DND-41 (cell line): ENCODE measurements at regions not wholly inside any gene's neighbourhood (a gene's known extent, or its start where the extent isn't known, plus 50 kb on each side); places are given as distances from the start of the nearest gene placed in this dataset.

Experiments used
- ATAC-seq: fragments of 200-7000 bp; cut with Tn5 transposase; 3 replicates; pipeline ENCODE4 v1.9.1; 2021; ENCODE audit warnings: low read depth; ENCODE audit not compliant: insufficient read depth
- DNase-seq: peaks from one replicate; pipeline ENCODE4 v3.0.0-alpha.2; 2020
- H2AFZ ChIP-seq: 2 replicates; pipeline ENCODE4 v1.6.0; 2012; ENCODE audit warnings: low read depth, low read length
- H3K27ac ChIP-seq: 2 replicates; pipeline ENCODE4 v1.5.1; 2012; ENCODE audit warnings: low read length, inconsistent platforms
- H3K27me3 ChIP-seq: fragments of 200-600 bp; sonication (generic); 2 replicates; pipeline ENCODE4 v1.6.0; 2012; ENCODE audit warnings: low read length, mild to moderate bottlenecking, inconsistent platforms; ENCODE audit not compliant: insufficient read depth, poor library complexity
- H3K36me3 ChIP-seq: 2 replicates; pipeline ENCODE4 v1.5.1; 2012; ENCODE audit warnings: low read length, inconsistent platforms; ENCODE audit not compliant: insufficient read depth
- H3K4me1 ChIP-seq: 2 replicates; pipeline ENCODE4 v1.5.1; 2012; ENCODE audit warnings: mild to moderate bottlenecking, low read length; ENCODE audit not compliant: insufficient read depth
- H3K4me2 ChIP-seq: 2 replicates; pipeline ENCODE4 v1.6.0; 2012; ENCODE audit warnings: mild to moderate bottlenecking, moderate library complexity, low read length, inconsistent platforms; ENCODE audit not compliant: insufficient read depth
- H3K4me3 ChIP-seq, 2 experiments: fragments of 200-600 bp in 1 of 2; shearing (Covaris generic) in 1 of 2; 2 replicates each; pipeline ENCODE4 v1.5.1; 2012 to 2016; ENCODE audit warnings: inconsistent platforms in 2 of 2, low read length in 2 of 2, mild to moderate bottlenecking in 2 of 2, low read depth in 1 of 2, moderate library complexity in 1 of 2
- H3K79me2 ChIP-seq: 2 replicates; pipeline ENCODE4 v1.6.0; 2012; ENCODE audit warnings: low read length, inconsistent platforms; ENCODE audit not compliant: insufficient read depth
- H3K9ac ChIP-seq: 2 replicates; pipeline ENCODE4 v1.6.0; 2012; ENCODE audit warnings: low read depth, mild to moderate bottlenecking, inconsistent platforms, low read length, moderate library complexity
- H3K9me3 ChIP-seq: 2 replicates; pipeline ENCODE4 v1.5.1; 2012; ENCODE audit warnings: low read length, moderate library complexity, mild to moderate bottlenecking, inconsistent platforms; ENCODE audit not compliant: insufficient read depth, severe bottlenecking
- H4K20me1 ChIP-seq: 2 replicates; pipeline ENCODE4 v1.6.0; 2012; ENCODE audit warnings: low read length; ENCODE audit not compliant: insufficient read depth
- EZH2 ChIP-seq: IDR thresholded peaks from 3 replicates; pipeline ENCODE4 v1.6.1; 2012; ENCODE audit warnings: borderline replicate concordance, low read depth, mild to moderate bottlenecking, moderate library complexity, low read length, inconsistent platforms; ENCODE audit not compliant: severe bottlenecking
- TF ChIP-seq, protein P1 (sequence below): IDR thresholded peaks from 2 replicates; pipeline ENCODE4 v1.5.1; 2012; ENCODE audit warnings: borderline replicate concordance, low read length, moderate library complexity, mild to moderate bottlenecking; ENCODE audit not compliant: poor library complexity, severe bottlenecking; ENCODE audit errors: extremely low read depth

DNA sequence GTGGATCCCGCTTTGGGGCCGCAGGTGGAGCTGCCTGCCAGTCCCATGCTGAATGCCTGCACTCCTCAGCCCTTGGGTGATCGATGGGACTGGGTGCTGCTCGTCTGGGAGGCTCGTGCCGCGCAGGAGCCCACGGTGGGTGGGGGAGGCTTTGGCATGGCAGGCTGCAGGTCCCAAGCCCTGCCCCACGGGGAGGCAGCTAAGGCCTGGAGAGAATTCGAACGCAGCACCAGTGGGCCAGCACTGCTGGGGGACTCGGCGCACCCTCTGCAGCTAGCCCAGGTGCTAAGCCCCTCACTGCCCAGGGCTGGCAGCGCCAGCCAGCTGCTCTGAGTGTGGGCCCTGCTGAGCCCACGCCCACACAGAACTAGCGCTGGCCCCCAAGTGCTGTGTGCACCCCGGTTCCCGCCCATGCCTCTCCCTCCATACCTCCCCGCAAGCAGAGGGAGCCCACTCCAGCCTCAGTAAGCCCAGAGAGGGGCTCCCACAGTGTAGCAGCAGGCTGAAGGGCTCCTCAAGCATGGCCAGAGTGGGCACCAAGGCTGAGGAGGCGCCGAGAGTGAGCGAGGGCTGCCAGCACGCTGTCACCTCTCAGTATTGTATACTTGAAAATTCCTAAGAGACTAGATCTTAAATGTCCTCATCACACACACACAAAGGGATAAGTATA, 1654.2 kb upstream of the SLC39A10 start:
- Histone ChIP-seq H3K27me3 (no peaks in the 10 kb centered on the region), H3K9ac (no peak overlapping the region), H2AFZ (no peak overlapping the region), H3K4me3 (no peak overlapping the region), H3K9me3 (no peaks in the 10 kb centered on the region), H3K4me1 (no peaks in the 10 kb centered on the region), H4K20me1 (no peaks in the 10 kb centered on the region), H3K27ac (no peak overlapping the region), H3K36me3 (no peaks in the 10 kb centered on the region), H3K4me2 (no peak overlapping the region), H3K79me2 (no peaks in the 10 kb centered on the region)
- no peak for ATAC-seq
- DNase-seq: no peak
- TF ChIP-seq, protein P1, sequence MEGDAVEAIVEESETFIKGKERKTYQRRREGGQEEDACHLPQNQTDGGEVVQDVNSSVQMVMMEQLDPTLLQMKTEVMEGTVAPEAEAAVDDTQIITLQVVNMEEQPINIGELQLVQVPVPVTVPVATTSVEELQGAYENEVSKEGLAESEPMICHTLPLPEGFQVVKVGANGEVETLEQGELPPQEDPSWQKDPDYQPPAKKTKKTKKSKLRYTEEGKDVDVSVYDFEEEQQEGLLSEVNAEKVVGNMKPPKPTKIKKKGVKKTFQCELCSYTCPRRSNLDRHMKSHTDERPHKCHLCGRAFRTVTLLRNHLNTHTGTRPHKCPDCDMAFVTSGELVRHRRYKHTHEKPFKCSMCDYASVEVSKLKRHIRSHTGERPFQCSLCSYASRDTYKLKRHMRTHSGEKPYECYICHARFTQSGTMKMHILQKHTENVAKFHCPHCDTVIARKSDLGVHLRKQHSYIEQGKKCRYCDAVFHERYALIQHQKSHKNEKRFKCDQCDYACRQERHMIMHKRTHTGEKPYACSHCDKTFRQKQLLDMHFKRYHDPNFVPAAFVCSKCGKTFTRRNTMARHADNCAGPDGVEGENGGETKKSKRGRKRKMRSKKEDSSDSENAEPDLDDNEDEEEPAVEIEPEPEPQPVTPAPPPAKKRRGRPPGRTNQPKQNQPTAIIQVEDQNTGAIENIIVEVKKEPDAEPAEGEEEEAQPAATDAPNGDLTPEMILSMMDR: no peak
- TF ChIP-seq EZH2: no peak

DNA sequence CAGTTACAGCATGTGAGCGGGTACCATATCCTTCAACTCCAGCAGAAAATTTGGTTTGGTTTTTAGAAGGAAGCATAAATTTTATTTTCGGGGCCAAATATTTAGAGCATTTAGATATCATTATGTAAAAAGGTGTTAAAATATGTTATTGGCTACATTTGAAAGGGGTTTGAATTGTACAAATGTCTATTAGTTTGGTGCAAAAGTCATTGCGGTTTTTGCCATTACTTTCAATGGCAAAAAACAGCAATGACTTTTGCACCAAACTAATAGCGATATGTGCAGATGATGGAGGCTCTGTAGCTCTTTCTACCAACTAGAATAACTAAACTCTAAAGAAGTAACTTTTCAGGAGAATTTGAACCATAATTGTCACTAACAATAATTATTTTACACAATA, 1666.2 kb upstream of the SLC39A10 start:
- Histone ChIP-seq H3K27ac (no peak overlapping the region), H3K4me1 (no peaks in the 10 kb centered on the region), H4K20me1 (no peaks in the 10 kb centered on the region), H3K4me2 (no peak overlapping the region), H3K79me2 (no peaks in the 10 kb centered on the region), H3K27me3 (no peaks in the 10 kb centered on the region), H3K9me3 (no peaks in the 10 kb centered on the region), H3K4me3 (no peak overlapping the region), H2AFZ (no peak overlapping the region), H3K9ac (no peak overlapping the region), H3K36me3 (no peaks in the 10 kb centered on the region)
- no peak for ATAC-seq
- no peak for DNase-seq
- TF ChIP-seq, protein P1: no peak
- no peak for TF ChIP-seq EZH2

DNA sequence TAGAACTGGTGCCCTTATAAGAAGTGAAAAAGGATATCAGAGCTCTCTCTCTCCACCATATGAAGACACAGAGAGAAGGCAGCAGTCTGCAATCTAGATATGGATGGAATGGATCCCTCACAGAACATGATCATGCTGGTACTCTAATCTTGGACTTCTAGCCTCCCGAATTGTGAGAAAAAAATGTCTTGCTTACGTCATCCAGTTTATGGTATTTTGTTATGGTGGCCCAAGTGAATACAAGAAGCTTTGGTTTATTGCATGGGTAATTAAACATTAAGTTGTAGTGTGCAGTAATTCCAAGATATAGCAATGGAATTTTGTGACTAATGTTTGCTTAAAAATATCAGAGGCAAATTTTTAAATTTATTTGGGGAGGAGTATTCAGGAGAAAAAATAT, 1667.4 kb upstream of the SLC39A10 start:
- Histone ChIP-seq H3K27me3 (no peaks in the 10 kb centered on the region), H3K27ac (no peak overlapping the region), H3K4me3 (no peak overlapping the region), H3K4me1 (no peaks in the 10 kb centered on the region), H3K9ac (no peak overlapping the region), H3K79me2 (no peaks in the 10 kb centered on the region), H3K9me3 (no peaks in the 10 kb centered on the region), H4K20me1 (no peaks in the 10 kb centered on the region), H2AFZ (no peak overlapping the region), H3K36me3 (no peaks in the 10 kb centered on the region), H3K4me2 (no peak overlapping the region)
- ATAC-seq (no peak), DNase-seq (no peak)
- TF ChIP-seq, protein P1: no peak
- TF ChIP-seq EZH2: no peak

DNA sequence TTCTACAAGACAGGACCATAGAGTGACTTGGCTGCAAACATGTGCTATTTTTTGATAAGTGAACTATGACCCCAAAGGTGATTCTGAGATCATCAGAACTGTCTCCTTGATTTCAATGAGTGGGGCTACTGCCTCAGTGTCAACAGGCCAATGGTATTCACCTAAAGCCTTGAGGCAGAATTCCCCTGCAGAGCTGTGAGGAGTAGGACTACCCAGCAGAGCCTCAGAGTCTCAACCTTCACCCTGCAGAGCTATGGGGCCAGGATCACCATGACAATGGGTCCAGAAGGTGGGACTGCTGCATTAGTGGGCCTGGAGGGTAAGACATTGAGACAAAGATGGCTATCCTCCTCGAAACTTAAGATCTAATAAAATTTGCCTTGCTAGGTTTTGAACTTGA, 1668.2 kb upstream of the SLC39A10 start:
- Histone ChIP-seq H3K27ac (no peak overlapping the region), H2AFZ (no peak overlapping the region), H3K4me1 (no peaks in the 10 kb centered on the region), H3K9ac (no peak overlapping the region), H3K27me3 (no peaks in the 10 kb centered on the region), H4K20me1 (no peaks in the 10 kb centered on the region), H3K4me2 (no peak overlapping the region), H3K9me3 (no peaks in the 10 kb centered on the region), H3K4me3 (no peak overlapping the region), H3K79me2 (no peaks in the 10 kb centered on the region), H3K36me3 (no peaks in the 10 kb centered on the region)
- no peak for TF ChIP-seq EZH2
- TF ChIP-seq, protein P1: no peak
- DNase-seq (no peak), ATAC-seq (no peak)
